H9 (cell line): ENCODE measurements at regions not wholly inside any gene's neighbourhood (a gene's known extent, or its start where the extent isn't known, plus 50 kb on each side); places are given as distances from the start of the nearest gene placed in this dataset.

ENCODE experiments used
- DNase-seq: peaks from one replicate; pipeline ENCODE4 v3.0.0-alpha.2; 2017
- H2AFZ ChIP-seq: one replicate; pipeline ENCODE4 v1.6.1; 2013; ENCODE audit warnings: mild to moderate bottlenecking, low read length, control low read depth, moderate library complexity
- H2AK5ac ChIP-seq: 2 replicates; pipeline ENCODE4 v1.6.1; 2013; ENCODE audit warnings: low read length, control low read depth, mixed read lengths; ENCODE audit not compliant: insufficient read length
- H2BK120ac ChIP-seq: one replicate; pipeline ENCODE4 v1.6.1; 2013; ENCODE audit warnings: low read depth, mild to moderate bottlenecking, low read length, control low read depth, inconsistent platforms; ENCODE audit not compliant: poor library complexity, severe bottlenecking
- H2BK12ac ChIP-seq: 2 replicates; pipeline ENCODE4 v1.6.1; 2013; ENCODE audit warnings: low read length, control low read depth, mixed read lengths, low read depth; ENCODE audit not compliant: insufficient read length
- H2BK15ac ChIP-seq: 2 replicates; pipeline ENCODE4 v1.6.1; 2013; ENCODE audit warnings: low read depth, low read length, control low read depth
- H2BK20ac ChIP-seq: one replicate; pipeline ENCODE4 v1.6.1; 2013; ENCODE audit warnings: low read depth, mild to moderate bottlenecking, low read length, control low read depth, inconsistent platforms; ENCODE audit not compliant: poor library complexity, severe bottlenecking
- H2BK5ac ChIP-seq: 2 replicates; pipeline ENCODE4 v1.6.1; 2013; ENCODE audit warnings: low read length, control low read depth, mixed read lengths; ENCODE audit not compliant: insufficient read length
- H3K14ac ChIP-seq: 2 replicates; pipeline ENCODE4 v1.6.1; 2013; ENCODE audit warnings: low read length, control low read depth; ENCODE audit not compliant: insufficient read depth
- H3K18ac ChIP-seq: 2 replicates; pipeline ENCODE4 v1.6.1; 2013; ENCODE audit warnings: low read depth, mild to moderate bottlenecking, mixed read lengths, low read length, control low read depth; ENCODE audit not compliant: insufficient read length
- H3K23ac ChIP-seq: 2 replicates; pipeline ENCODE4 v1.6.1; 2013; ENCODE audit warnings: low read length, control low read depth, mixed read lengths, low read depth; ENCODE audit not compliant: insufficient read length
- H3K23me2 ChIP-seq: 2 replicates; pipeline ENCODE4 v1.6.1; 2013; ENCODE audit warnings: low read depth, mild to moderate bottlenecking, mixed read lengths, low read length, control low read depth; ENCODE audit not compliant: insufficient read length, poor library complexity, severe bottlenecking
- H3K27ac ChIP-seq: 2 replicates; pipeline ENCODE4 v1.5.1; 2013; ENCODE audit warnings: low read length, control low read depth, mixed read lengths, low read depth; ENCODE audit not compliant: insufficient read length
- H3K27me3 ChIP-seq: 2 replicates; pipeline ENCODE4 v1.6.1; 2013; ENCODE audit warnings: low read length, control low read depth, inconsistent platforms; ENCODE audit not compliant: insufficient read depth
- H3K4ac ChIP-seq: 2 replicates; pipeline ENCODE4 v1.6.1; 2013; ENCODE audit warnings: low read depth, mild to moderate bottlenecking, control low read depth, inconsistent platforms, low read length, moderate library complexity
- H3K4me1 ChIP-seq: 2 replicates; pipeline ENCODE4 v1.6.1; 2013; ENCODE audit warnings: low read length, control low read depth, inconsistent platforms; ENCODE audit not compliant: insufficient read depth
- H3K4me2 ChIP-seq: 2 replicates; pipeline ENCODE4 v1.6.1; 2013; ENCODE audit warnings: low read length, control low read depth, mixed read lengths; ENCODE audit not compliant: insufficient read length, insufficient read depth
- H3K56ac ChIP-seq: 2 replicates; pipeline ENCODE4 v1.6.1; 2013; ENCODE audit warnings: low read depth, mild to moderate bottlenecking, mixed read lengths, low read length, control low read depth; ENCODE audit not compliant: insufficient read length
- H3K79me1 ChIP-seq: 2 replicates; pipeline ENCODE4 v1.6.1; 2013; ENCODE audit warnings: low read depth, mild to moderate bottlenecking, moderate library complexity, low read length, control low read depth, inconsistent platforms; ENCODE audit not compliant: insufficient read depth, poor library complexity, severe bottlenecking
- H3K79me2 ChIP-seq: 2 replicates; pipeline ENCODE4 v1.6.1; 2013; ENCODE audit warnings: low read length, control low read depth, inconsistent platforms; ENCODE audit not compliant: insufficient read depth
- H3K9ac ChIP-seq: 2 replicates; pipeline ENCODE4 v1.6.1; 2013; ENCODE audit warnings: low read length, control low read depth, mixed read lengths; ENCODE audit not compliant: insufficient read length; ENCODE audit errors: extremely low read depth
- H3K9me3 ChIP-seq: one replicate; pipeline ENCODE4 v1.6.1; 2013; ENCODE audit warnings: low read depth, low read length, inconsistent platforms; ENCODE audit not compliant: control insufficient read depth
- H3T11ph ChIP-seq: one replicate; pipeline ENCODE4 v1.6.1; 2013; ENCODE audit warnings: mild to moderate bottlenecking, low read length, control low read depth, inconsistent platforms
- H4K20me1 ChIP-seq: one replicate; pipeline ENCODE4 v1.6.1; 2013; ENCODE audit not compliant: control insufficient read depth, insufficient read length, insufficient read depth
- H4K5ac ChIP-seq: 2 replicates; pipeline ENCODE4 v1.6.1; 2013; ENCODE audit warnings: low read depth, mild to moderate bottlenecking, mixed read lengths, low read length, control low read depth; ENCODE audit not compliant: insufficient read length
- H4K8ac ChIP-seq: replicated peaks from 2 replicates; pipeline ENCODE4 v1.6.1; 2013; ENCODE audit warnings: low read length, control low read depth, mixed read lengths, low read depth; ENCODE audit not compliant: insufficient read length
- H4K91ac ChIP-seq: 2 replicates; pipeline ENCODE4 v1.6.1; 2013; ENCODE audit warnings: low read depth, mild to moderate bottlenecking, moderate library complexity, mixed read lengths, low read length, control low read depth; ENCODE audit not compliant: insufficient read length
- H3K27ac Mint-ChIP-seq, 3 experiments: 2 replicates in 2 of 3; 3 replicates in 1 of 3; pipeline ENCODE4 v1.8.0; 2020 to 2021; ENCODE audit warnings: mixed read lengths in 3 of 3, mild to moderate bottlenecking in 1 of 3, moderate library complexity in 1 of 3
- H3K27me3 Mint-ChIP-seq: 2 replicates; pipeline ENCODE4 v1.8.0; 2021; ENCODE audit warnings: low read depth, mild to moderate bottlenecking, moderate library complexity, mixed read lengths
- H3K36me3 Mint-ChIP-seq, 3 experiments: 2 replicates in 2 of 3; 3 replicates in 1 of 3; pipeline ENCODE4 v1.8.0; 2020 to 2021; ENCODE audit warnings: low read depth in 3 of 3, mixed read lengths in 3 of 3; ENCODE audit not compliant: insufficient read depth in 1 of 3
- H3K4me1 Mint-ChIP-seq, 2 experiments: 2 replicates each; pipeline ENCODE4 v1.8.0; 2020; ENCODE audit warnings: mixed read lengths in 2 of 2
- H3K4me3 Mint-ChIP-seq, 2 experiments: 2 replicates in 1 of 2; 3 replicates in 1 of 2; pipeline ENCODE4 v1.8.0; 2020 to 2021; ENCODE audit warnings: mild to moderate bottlenecking in 2 of 2, mixed read lengths in 2 of 2, moderate library complexity in 1 of 2
- H3K9me3 Mint-ChIP-seq, 2 experiments: 2 replicates in 1 of 2; 3 replicates in 1 of 2; pipeline ENCODE4 v1.8.0; 2020; ENCODE audit warnings: mild to moderate bottlenecking in 2 of 2, mixed read lengths in 2 of 2, moderate library complexity in 1 of 2
- WGBS: extraction: QIAGEN DNeasy Blood & Tissue Kit; methylation state at CpG from one replicate; pipeline ENCODE4 v1.1.7; 2013; ENCODE audit warnings: missing lambda C conversion rate, low lambda C conversion rate, mixed read lengths; ENCODE audit not compliant: insufficient read length; ENCODE audit errors: extremely low coverage; 5-methylcytosine and 5-hydroxymethylcytosine counted together
- TF ChIP-seq, protein P1 (sequence below): fragments of 200-600 bp; sonication (generic); conservative IDR thresholded peaks from 3 replicates; pipeline ENCODE4 v1.8.0; 2021; ENCODE audit warnings: antibody characterized with exemption, mild to moderate bottlenecking

DNA sequence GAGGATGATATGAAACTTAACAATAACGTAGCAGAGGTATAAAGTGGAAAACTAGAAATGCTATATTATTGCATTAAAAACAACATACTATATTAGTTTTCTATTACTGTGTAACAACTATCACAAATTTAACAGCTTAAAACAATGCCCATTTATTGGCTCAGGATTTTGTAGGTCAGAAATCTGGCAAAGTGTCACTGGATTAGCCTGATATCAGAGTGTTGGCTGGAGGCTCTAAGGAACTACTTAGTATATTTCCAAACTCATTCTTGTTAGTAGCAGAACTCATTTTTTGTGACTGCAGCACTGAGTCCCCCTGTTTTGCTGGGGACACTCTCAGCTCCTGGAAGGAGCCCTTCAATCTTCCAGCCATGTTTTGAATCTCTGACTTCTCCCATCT lies 306.8 kb downstream of the ETV1 start:
- TF ChIP-seq, protein P1, sequence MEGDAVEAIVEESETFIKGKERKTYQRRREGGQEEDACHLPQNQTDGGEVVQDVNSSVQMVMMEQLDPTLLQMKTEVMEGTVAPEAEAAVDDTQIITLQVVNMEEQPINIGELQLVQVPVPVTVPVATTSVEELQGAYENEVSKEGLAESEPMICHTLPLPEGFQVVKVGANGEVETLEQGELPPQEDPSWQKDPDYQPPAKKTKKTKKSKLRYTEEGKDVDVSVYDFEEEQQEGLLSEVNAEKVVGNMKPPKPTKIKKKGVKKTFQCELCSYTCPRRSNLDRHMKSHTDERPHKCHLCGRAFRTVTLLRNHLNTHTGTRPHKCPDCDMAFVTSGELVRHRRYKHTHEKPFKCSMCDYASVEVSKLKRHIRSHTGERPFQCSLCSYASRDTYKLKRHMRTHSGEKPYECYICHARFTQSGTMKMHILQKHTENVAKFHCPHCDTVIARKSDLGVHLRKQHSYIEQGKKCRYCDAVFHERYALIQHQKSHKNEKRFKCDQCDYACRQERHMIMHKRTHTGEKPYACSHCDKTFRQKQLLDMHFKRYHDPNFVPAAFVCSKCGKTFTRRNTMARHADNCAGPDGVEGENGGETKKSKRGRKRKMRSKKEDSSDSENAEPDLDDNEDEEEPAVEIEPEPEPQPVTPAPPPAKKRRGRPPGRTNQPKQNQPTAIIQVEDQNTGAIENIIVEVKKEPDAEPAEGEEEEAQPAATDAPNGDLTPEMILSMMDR: no peak
- no peak overlapping the region for H2AFZ ChIP-seq
- H3K4me1 ChIP-seq: no peaks in the 10 kb centered on the region
- no peak overlapping the region for H2AK5ac ChIP-seq
- no peak overlapping the region for H3K9ac ChIP-seq
- H3K56ac ChIP-seq: no peak overlapping the region
- H3K14ac ChIP-seq: no peak overlapping the region
- H3K27me3 Mint-ChIP-seq: no peaks in the 10 kb centered on the region
- H4K20me1 ChIP-seq: no peaks in the 10 kb centered on the region
- WGBS: no CpG with 5 or more reads among the region's 1 CpG
- no peak overlapping the region for H3K4me3 Mint-ChIP-seq
- H3K4me2 ChIP-seq: no peak overlapping the region
- H2BK15ac ChIP-seq: no peak overlapping the region
- H3K18ac ChIP-seq: no peak overlapping the region
- no peak overlapping the region for H4K91ac ChIP-seq
- H2BK120ac ChIP-seq: no peak overlapping the region
- H4K8ac ChIP-seq: no peak overlapping the region
- no peak overlapping the region for H3K27ac Mint-ChIP-seq
- H3K36me3 Mint-ChIP-seq: peaks cover 9 to 16% (median 14%) of the 10 kb centered on the region in 3 experiments; a peak in 6 of 7 replicates
- H3K79me2 ChIP-seq: no peaks in the 10 kb centered on the region
- H2BK12ac ChIP-seq: no peak overlapping the region
- no peak overlapping the region for H2BK5ac ChIP-seq
- no peak overlapping the region for H3T11ph ChIP-seq
- no peak overlapping the region for H3K4ac ChIP-seq
- H3K9me3 ChIP-seq: peaks cover 6% of the 10 kb centered on the region
- DNase-seq: no peak
- H2BK20ac ChIP-seq: no peak overlapping the region
- H3K9me3 Mint-ChIP-seq: peaks cover 15 to 16% of the 10 kb centered on the region in 2 experiments
- H4K5ac ChIP-seq: no peak overlapping the region
- no peaks in the 10 kb centered on the region for H3K23me2 ChIP-seq
- no peaks in the 10 kb centered on the region for H3K27me3 ChIP-seq
- no peaks in the 10 kb centered on the region for H3K4me1 Mint-ChIP-seq
- no peak overlapping the region for H3K23ac ChIP-seq
- H3K27ac ChIP-seq: no peak overlapping the region
- H3K79me1 ChIP-seq: peaks cover 3% of the 10 kb centered on the region
